HG03025 (cell line): ENCODE measurements at regions not wholly inside any gene's neighbourhood (a gene's known extent, or its start where the extent isn't known, plus 50 kb on each side); places are given as distances from the start of the nearest gene placed in this dataset.
"Not testable (repeated sequence)": the region's sequence is repeated elsewhere in the genome, so short reads cannot be mapped to it uniquely, and the experiment has no call there.

Source experiments
- ATAC-seq: cut with Tn5 transposase; IDR thresholded peaks from one replicate; pipeline ENCODE4 v1.9.1; 2021; ENCODE audit warnings: mild to moderate bottlenecking, moderate library complexity; ENCODE audit not compliant: unreplicated experiment, low FRiP score

DNA sequence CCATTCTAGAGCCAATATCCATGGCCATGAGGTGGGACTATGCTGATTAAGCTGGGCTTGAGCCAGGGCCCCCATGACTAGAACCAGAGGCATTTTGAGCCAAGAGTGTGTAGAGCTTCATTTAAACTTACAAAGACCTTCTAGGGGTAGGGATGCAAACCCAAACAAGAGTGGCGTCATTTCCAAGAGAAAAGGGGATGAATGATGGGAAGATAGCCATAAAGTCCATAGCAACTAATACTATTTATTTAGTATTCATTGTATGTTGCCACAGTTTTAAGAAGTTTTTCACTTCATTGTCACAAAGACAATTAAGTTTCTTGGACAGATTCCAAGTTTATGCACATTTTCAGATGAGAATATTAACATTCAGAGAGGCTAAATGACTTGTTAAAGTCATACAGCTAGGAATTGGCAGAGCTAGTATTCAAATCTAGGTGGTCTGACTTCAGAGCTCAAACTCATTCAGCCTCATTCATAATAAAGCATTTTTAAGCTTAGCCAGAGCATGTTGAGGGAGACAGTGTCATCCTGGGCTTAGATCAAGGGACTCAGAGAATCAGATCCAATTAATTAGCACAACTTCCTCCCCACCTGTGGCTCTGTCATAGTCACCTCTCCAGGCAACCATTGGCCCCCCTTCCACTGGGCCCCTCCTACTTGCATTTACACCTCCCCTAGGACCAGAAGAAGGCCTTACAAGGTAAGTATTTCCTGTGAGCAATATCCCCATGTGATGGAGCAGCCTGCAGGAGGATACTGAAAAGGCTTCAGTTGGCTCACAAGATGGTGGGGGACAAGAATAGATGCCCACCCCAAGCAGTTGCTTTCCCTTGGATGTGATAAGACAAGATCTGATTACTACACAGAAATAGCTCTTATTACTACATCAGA, 95.0 kb upstream of the PCSK1 start:
- no peak for ATAC-seq

DNA sequence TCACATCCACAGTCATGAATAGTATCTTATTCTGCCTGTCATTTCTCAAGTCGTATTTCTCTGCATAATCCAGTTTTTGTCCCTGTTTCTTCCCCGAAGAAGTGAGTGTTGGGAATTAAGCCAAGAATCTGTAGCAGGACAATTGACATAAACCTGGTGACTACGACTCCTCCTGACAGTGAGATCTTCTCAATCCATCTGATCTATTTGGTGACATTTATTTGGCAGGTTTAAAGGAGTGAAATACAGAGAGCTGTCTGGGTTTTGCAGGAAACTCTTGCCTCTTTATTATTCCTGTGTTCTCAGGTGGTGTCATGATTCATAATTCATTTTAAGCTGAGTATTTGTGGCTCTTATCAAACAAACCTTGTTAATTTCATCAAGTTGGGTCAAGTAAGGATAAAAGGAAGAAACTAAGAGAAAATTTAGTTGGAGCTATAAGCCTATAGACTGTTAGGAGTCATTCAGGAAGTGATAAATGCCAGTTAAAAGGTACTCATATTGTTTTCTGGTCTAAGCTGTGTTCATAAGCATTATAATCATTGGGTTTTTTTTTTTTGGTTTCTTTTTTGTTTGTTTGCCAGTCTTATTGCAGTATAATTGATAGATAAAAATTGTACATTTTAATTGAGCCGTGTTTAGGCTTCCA, 95.9 kb upstream of the PCSK1 start:
- ATAC-seq: no peak

DNA sequence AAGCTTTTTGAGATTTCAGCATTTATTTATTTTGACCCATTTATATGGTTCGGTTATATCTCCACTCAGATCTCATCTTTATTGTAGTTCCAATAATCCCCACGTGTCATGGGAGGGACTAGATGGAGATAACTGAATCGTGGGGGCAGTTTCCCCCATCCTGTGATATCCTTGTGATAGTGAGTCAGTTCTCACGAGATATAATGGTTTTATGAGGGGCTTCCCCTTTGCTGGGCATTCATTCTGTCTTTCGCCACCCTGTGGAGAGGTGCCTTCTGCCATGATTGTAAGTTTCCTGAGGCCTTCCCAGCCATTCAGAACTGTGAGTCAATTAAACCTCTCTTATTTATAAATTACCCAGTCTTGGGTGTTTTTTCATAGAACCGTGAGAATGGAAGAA, 96.5 kb upstream of the PCSK1 start:
- no peak for ATAC-seq

DNA sequence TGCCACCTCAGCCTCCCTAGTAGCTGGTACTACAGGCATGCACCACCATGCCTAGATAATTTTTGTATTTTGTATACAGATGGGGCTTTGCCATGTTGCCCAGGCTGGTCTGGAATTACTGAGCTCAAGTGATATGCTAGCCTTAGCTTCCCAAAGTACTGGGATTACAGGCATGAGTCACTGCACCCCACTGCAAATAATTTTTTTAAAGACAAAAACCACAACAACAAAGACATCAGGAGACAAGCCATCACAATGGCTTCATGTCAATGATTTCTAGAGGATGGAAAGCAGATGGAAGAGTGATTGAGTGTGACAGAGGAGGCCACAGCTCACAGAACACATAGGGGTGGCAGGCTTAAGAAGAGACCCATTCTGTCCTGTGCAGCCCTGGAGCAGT, 97.9 kb upstream of the PCSK1 start:
- ATAC-seq: no peak

DNA sequence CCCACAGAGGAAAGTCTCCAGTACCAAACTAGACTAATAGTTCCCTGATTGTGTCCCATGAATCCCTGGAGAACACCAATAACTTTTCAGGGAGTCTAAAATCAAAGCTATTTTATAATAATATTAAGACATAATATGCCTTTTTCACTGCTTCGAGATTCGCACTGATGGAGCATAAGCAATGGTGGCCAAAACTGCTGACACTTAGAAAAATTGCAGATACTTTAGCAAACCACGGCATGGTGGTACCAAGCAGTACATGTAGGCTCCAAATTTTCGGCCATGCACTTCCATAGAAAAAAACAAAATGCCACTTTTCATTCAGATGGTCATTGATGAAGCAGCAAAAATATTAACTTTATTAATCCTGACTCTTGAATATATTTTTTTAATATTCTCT, 100.3 kb upstream of the PCSK1 start:
- ATAC-seq: no peak

DNA sequence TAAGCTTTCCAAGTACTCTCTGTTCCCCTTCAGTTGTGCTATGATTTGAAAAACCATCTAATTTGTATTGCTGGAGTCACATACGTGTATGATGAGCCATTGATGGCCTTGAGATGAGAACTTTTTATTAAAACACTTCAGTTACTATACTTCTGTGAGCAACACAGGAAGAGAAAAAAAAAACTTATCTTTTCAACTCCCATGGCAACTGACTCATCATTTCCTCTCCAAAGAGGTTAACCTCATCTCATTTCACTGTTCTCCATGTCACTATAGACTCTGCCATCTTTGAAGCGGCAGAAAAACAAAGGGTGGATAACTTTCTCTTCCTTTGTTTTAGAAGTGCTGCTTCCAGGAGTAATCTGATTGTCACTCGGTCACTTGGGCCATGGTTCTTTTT, 104.3 kb upstream of the PCSK1 start:
- no peak for ATAC-seq

DNA sequence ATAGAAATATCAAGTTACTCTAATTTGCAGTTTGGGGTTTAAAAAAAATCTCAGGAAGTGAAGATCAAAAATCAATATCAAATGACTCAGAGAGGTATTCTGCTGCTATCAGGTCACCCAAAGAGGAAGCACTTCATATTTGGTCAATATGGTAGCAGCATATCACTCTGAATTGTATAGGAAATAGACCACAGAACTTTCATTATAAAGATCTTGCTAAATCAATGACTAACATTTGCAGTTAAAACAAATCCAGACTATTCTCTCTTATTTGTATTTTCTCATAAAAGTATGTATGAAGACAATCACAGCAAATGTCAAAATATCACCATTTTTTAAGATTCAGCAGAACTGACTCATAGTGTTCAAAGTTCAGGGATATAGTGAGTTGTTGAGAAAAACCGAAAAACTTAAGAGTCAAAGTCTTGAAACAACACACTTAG, 105.8 kb upstream of the PCSK1 start:
- no peak for ATAC-seq

DNA sequence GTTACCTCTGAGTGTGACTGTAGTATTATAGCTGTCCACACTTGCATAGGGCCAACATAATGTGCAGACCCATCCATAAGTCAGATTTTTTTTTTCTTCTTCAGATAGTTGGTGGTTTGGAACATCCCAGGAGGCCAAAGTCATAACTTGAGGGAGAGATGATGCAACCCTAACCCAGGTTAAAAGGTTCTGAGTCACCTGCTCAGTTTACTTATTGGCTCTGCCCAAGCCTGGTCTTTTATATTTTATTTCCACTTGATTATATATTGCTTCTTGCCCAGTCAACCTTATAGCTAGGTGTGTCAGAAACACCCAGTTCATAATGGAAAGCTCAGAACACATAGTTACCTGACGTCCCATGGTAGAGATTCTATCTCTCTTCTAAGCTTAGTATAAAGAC, 113.1 kb upstream of the PCSK1 start:
- no peak for ATAC-seq

DNA sequence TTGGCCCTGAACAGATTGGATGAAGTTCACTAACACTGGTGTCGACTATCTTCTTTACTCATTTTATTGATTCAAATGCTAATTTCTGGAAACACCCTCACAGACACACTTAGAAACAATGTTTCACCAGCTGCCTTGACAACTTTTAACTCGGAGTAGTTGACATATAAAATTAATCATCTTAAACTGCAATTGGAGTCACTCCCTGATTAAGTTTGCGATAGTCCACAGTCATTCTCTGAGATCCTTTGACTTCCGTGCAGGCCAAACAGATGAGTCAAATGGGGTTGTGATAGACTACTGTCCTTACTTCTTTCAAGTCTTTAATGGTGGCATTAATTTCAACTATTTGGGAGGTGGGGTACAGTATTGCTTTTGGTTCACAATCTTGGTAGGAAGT, 114.4 kb upstream of the PCSK1 start:
- no peak for ATAC-seq

DNA sequence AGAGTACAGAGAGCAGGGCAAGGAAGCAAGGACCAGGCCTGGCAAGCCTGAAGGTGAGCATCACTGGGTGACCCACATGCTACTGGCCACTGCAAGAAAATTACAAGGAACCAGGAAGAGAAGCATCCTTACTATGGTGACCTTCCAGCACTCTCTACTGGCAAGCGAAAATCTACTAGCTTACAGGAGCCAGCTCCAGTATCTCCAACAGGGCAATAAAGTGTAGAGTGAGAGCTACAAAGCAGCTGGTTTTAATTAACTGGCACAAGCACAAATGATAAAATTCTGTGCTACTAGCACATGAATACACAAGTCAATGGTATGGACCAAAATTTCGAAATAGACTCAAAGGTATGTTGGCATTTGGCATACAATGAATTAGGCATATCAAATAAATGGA, 113.3 kb upstream of the CAST start:
- ATAC-seq: no peak

DNA sequence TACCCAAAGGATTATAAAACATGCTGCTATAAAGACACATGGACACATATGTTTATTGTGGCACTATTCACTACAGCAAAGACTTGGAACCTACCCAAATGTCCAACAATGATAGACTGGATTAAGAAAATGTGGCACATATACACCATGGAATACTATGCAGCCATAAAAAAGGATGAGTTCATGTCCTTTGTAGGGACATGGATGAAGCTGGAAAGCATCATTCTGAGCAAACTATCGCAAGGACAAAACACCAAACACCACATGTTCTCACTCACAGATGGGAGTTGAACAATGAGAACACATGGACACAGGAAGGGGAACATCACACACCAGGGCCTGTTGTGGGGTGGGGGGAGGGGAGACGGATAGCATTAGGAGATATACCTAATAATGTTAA, 101.3 kb upstream of the CAST start:
- not testable (repeated sequence) for ATAC-seq

DNA sequence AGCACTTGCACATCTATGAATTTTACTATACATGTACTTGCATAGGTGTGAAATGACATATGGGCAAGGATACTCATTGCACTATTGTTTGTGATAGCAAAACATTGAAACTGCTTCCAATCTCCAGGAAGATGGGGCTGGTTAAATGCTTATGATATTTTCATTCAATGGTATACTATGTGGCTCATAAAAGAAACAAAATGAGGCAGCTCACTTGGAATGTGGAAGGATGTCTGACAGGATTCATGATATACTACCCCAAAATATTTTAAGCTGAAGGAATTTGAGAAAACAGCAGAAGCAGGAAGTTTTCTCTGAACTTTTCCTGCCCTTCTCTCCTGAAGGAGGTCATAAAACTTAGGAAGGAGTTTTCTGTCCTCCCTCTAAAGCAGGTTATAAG, 99.6 kb upstream of the CAST start:
- no peak for ATAC-seq

DNA sequence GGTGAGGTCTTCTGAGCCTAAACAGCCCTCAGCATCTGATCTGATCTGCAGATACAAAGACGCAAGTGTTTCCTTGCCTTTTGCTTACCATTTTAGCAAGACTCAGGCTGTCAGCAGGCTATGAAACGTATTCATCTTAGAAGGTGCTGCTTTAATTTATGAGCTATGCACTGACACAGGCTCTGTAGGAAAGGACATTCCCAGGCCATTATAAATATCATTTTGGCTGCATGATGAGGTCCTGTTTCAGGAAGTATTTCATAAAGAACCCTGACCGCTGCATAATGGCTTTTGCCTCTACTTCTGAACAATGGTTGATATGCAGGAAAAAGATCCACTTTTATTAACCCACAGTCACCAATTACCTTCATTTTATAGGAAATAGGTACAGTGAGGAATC, 98.4 kb upstream of the CAST start:
- no peak for ATAC-seq

DNA sequence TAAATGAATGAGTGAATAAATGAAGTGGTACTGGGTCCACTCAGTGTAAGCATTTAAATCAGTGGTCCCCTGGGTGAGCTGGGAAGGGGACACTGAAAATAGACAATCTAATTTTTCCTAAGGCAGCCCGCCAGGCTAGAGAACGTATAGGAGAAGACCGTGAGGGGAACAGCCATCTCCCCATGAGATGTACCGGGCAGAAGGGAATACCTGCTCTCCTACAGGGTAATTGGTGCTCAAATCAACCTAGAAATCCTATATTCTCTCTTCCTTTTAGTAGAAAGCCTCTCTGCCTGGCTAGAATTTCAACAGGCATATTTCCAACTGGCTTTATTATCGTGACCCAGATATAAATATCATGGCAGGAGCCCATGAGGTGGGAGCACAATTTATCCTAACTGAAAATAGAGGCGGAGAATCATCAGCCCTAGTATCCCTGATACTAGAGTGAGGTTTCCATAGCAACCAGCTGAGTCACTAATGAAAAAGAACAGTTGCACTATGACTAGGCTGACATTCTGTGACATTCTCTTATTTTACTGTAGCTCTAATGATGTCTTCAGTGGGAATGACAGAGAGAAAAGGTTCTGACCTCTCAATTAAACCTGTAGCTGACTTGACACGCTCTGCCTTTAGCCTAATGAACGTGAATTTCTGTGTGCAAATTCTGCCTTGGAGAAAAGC, 96.5 kb upstream of the CAST start:
- peak; percentile 74 for ATAC-seq

DNA sequence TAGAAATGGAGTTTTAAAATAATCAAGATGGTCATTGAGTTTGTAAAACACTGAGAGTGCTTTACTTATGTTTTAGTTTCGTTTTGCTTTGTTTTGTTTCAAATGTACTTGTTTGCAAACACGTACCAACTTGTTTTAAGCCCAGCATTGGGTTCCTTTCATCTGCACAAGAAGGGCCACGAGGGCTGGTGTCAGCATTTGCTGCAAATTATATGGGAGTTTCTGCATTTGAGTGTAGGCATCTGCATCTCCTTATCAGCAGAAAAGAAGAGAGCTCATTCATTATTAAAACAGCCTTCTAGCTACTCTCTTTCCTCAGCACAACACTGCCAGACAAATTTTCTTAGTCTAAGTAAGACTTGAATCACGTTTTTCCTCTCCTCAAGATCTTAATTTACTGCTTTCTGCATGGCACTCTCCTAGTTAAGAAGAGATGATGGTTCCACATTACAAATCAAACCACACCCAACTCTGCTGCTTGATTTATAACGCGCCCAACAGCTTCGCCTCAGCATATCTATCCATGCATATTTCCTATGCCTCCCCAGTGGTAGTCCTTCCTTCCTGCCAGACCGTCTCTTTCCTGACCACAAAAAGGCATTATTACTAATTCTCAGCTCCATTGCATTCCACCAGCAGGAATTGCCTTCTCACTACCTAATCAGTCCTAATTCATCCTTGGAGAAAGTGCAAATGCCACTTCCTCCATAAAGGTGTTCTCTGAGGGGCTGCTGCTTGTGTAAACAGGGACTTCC, 95.2 kb upstream of the CAST start:
- no peak for ATAC-seq

DNA sequence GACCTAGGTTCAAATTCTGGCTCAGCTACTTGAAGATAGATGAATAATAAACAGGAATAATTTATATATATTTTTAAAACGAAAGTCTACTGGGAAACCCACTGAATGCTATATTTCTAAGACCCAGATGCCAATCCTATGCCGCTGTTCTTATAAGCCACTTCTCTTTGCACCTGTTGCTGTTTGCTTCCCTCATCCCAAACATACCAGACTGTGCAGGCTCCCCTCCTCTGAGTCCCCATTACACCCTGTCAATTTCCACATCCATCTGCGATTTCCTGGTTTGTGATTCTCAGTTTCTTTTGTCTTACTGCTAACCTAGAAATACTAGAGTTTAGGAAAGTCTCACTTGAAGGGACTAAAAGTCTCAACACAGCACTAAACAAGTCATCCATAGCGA, 92.8 kb upstream of the CAST start:
- ATAC-seq: no peak

DNA sequence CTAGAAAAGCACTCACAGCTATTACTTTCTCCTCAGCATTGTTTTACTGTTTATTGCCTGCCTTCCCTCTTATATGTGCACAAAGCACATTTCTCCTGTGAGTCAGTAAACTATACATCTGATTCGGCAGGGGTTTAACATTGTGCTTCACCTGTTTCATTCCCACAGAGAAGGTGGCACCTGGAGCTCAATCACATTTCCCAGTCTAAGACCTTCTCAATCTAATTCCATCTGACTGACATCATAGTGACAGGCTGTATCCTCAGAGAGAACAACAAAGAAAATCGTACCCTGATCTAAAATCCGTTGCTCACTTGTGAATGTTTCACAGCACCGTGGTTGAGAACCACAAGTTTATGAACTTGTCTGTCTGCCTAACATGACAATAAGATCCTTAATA, 92.4 kb upstream of the CAST start:
- no peak for ATAC-seq

DNA sequence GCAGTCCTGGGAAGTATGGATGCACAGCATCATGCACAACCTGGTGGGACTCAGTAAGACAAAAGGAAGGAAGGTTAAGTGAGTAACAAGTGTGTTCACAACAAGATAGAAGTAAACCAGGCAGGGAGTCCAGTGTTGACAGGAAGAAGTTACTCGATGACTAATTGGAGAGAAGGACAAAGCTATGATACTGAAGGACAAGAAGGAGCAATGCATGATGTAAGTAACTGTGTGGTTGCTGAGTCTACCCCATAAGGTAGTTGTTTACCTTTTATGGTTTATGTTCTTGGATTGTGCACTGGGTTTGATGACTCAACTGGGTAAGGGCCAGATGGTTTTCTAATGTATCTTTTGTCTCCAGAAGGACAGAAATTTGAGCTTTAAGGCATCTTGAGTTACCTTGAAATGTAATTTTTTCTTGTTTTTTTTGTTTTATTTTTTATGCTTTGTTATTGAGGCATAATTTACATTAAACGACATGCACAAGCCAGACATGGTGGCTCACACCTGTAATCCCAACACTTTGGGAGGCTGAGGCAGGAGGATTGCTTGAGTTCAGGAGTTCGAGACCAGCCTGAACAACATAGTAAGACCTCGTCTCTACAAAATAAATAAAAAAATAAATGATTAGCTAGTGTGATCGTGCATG, 89.2 kb upstream of the CAST start:
- no peak for ATAC-seq

DNA sequence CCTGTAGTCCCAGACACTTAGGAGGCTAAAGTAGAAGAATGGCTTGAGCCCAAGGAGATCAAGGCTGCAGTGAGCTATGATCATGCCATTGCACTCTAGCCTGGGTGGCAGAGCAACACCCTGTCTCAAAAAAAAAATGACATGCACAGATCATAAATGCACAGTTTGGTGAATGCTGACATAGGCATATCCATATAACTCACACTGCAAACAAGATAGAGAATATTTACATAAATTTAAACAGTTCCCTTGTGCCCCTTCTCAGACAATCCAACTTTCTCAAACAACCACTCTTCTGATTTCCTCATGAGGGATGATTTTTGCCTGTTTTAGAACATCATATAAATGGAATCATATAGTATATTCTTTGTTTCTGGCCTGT, 88.7 kb upstream of the CAST start:
- no peak for ATAC-seq

DNA sequence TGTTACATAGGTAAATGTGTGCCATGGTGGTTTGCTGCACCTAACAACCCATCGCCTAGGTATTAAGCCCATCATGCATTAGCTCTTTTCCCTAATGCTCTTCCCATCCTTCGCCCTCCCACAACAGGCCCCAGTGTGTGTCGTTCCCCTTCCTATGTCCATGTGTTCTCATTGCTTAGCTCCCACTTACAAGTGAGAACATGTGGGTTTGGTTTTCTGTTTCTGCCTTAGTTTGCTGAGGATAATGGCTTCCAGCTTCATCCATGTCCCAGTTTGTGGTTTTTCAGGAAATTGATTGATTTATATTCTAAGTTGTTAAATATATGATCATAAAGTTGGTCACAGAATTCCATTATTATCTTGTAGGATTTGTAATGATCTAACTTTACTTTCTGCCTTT, 85.3 kb upstream of the CAST start:
- ATAC-seq: no peak
